OCI-LY7 (cell line): ENCODE measurements at regions not wholly inside any gene's neighbourhood (a gene's known extent, or its start where the extent isn't known, plus 50 kb on each side); places are given as distances from the start of the nearest gene placed in this dataset.

Source experiments
- EZH2phosphoT487 ChIP-seq: fragments of 200-600 bp; sonication (generic); IDR thresholded peaks from 2 replicates; pipeline ENCODE4 v1.6.1; 2018; ENCODE audit warnings: low read depth, borderline replicate concordance, mild to moderate bottlenecking, mixed run types, antibody characterized with exemption, low read length, moderate library complexity, mixed read lengths
- TF ChIP-seq, protein P1 (sequence below): fragments of 200-600 bp; sonication (generic); conservative IDR thresholded peaks from 2 replicates; pipeline ENCODE4 v1.5.1; 2014; ENCODE audit warnings: mild to moderate bottlenecking, antibody characterized with exemption, low read length, moderate library complexity, mixed read lengths

- TF ChIP-seq, protein P1, sequence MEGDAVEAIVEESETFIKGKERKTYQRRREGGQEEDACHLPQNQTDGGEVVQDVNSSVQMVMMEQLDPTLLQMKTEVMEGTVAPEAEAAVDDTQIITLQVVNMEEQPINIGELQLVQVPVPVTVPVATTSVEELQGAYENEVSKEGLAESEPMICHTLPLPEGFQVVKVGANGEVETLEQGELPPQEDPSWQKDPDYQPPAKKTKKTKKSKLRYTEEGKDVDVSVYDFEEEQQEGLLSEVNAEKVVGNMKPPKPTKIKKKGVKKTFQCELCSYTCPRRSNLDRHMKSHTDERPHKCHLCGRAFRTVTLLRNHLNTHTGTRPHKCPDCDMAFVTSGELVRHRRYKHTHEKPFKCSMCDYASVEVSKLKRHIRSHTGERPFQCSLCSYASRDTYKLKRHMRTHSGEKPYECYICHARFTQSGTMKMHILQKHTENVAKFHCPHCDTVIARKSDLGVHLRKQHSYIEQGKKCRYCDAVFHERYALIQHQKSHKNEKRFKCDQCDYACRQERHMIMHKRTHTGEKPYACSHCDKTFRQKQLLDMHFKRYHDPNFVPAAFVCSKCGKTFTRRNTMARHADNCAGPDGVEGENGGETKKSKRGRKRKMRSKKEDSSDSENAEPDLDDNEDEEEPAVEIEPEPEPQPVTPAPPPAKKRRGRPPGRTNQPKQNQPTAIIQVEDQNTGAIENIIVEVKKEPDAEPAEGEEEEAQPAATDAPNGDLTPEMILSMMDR = no peak
- TF ChIP-seq EZH2phosphoT487 = no peak
Observed at GRCh38 chr6:92623431-92623830, 795.9 kb downstream of the EPHA7 start.
